ENCODE measurements at regions not wholly inside any gene's neighbourhood (a gene's known extent, or its start where the extent isn't known, plus 50 kb on each side); places are given as distances from the start of the nearest gene placed in this dataset.

DNA sequence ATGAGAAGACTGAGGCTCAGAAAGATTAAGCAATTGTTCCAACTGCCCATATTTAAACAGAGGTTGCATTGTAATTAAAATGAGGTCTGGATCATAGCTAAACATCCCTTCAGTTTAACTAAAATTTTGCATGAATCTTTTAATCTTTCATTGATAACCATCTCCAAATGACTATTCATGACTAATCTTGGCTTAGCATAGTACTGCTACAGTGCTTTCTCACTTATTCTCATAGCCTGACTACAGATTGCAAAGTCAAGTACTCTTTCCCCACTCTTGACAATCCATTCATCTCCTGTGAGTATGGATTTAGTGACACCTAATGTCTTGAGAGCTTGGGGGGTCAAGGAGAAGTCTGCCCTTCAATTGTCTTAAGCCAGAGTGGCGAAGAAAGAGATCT, 258.4 kb downstream of the RFC3 start:
- ATAC-seq (no peak), DNase-seq (ENCODE audit: low read depth, low spot score) (no peak)
- Histone ChIP-seq H3K4me3 (replicated peaks in 1 of 2; ENCODE audit: low read depth in 1 of 2, low read length in 2 of 2) (no peak overlapping the region), H3K27me3 (ENCODE audit: insufficient read depth, low read length) (no peaks in the 10 kb centered on the region), H3K79me2 (ENCODE audit: insufficient read depth, low read length) (no peaks in the 10 kb centered on the region), H3K4me2 (ENCODE audit: low read length) (no peak overlapping the region), H3K4me1 (ENCODE audit: control insufficient read depth in 1 of 2, insufficient read depth in 2 of 2, low read length in 2 of 2) (no peaks in the 10 kb centered on the region), H4K20me1 (ENCODE audit: insufficient read depth) (no peaks in the 10 kb centered on the region), H3K27ac (ENCODE audit: low read depth, low read length) (no peak overlapping the region), H3K9me3 (ENCODE audit: control insufficient read depth in 1 of 2, insufficient read depth in 1 of 2, low read depth in 1 of 2, low read length in 2 of 2) (no peaks in the 10 kb centered on the region), H3K9ac (ENCODE audit: low read length) (no peak overlapping the region), H3K36me3 (ENCODE audit: control insufficient read depth in 1 of 2, insufficient read depth in 2 of 2, low read length in 2 of 2) (no peaks in the 10 kb centered on the region), H2AFZ (ENCODE audit: low read depth, low read length, poor library complexity, severe bottlenecking) (no peak overlapping the region), H3K9me2 (ENCODE audit: insufficient read depth) (no peaks in the 10 kb centered on the region)
- ChIA-PET CTCF (interaction anchor here (1.4 to 1.9 kb wide), 2 partner anchors 18 to 275 kb away, joined by 3 to 4 read pairs; no protein-coding TSS in a partner anchor), POLR2A (no interaction called here), RAD21 (ENCODE audit: low non-redundant PET in 1 of 2, low total read pairs in 2 of 2, uncharacterized antibody in 2 of 2, unreplicated experiment in 2 of 2) (no interaction called here)
- intact Hi-C loops (cut with micrococcal nuclease) = loop anchor here (5.0 kb wide), 1 partner anchor 274 kb away; no protein-coding TSS in a partner anchor
- TF ChIP-seq ELF1 (IDR thresholded peaks at IDR 0.05; ENCODE audit: borderline replicate concordance, low read depth) = no peak
- no TSS peak for BruUV-seq (replicated peaks)

DNA sequence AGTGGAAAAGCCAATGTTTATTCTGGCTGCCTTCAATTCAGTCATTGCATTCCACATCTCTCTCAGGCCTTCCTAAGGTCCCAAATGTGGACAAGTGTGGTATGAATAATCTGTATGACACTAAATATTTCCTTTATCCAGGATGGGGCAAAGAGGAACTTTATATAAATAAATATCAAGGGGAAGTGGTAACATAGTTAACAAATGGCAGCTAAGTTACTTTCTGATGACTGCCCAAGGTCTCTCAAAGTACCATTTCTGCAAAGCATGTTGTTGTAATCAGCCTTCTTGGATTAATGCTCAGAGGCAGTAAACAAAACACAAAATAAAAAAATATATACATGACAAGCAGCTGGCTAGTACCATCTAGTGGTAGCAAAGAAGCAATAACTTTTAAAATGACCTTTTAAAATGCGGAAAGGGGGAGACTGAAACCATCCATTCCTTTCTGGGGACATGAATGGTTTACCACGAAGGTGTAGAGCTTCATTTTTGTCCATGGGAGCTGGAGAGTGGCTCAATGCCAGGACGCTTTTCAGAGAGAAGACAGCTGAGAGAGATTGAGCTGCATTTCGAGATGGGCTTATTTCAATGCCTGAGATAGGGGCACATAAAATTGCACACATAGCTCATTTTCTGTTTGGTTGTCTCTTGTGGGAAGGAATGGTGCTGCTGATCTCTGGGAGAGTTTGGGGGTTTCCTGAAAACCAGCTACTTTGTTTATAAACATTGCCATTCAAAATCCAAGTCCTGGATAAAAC, 259.2 kb downstream of the RFC3 start:
- Histone ChIP-seq H3K27ac (ENCODE audit: low read depth, low read length) (no peak overlapping the region), H3K4me3 (replicated peaks in 1 of 2; ENCODE audit: low read depth in 1 of 2, low read length in 2 of 2) (no peak overlapping the region), H3K27me3 (ENCODE audit: insufficient read depth, low read length) (no peaks in the 10 kb centered on the region), H3K9me2 (ENCODE audit: insufficient read depth) (no peaks in the 10 kb centered on the region), H2AFZ (ENCODE audit: low read depth, low read length, poor library complexity, severe bottlenecking) (no peak overlapping the region), H3K9me3 (ENCODE audit: control insufficient read depth in 1 of 2, insufficient read depth in 1 of 2, low read depth in 1 of 2, low read length in 2 of 2) (no peaks in the 10 kb centered on the region), H4K20me1 (ENCODE audit: insufficient read depth) (no peaks in the 10 kb centered on the region), H3K9ac (ENCODE audit: low read length) (no peak overlapping the region), H3K4me1 (ENCODE audit: control insufficient read depth in 1 of 2, insufficient read depth in 2 of 2, low read length in 2 of 2) (no peaks in the 10 kb centered on the region), H3K4me2 (ENCODE audit: low read length) (peak overlapping the region; percentile 30), H3K36me3 (ENCODE audit: control insufficient read depth in 1 of 2, insufficient read depth in 2 of 2, low read length in 2 of 2) (no peaks in the 10 kb centered on the region), H3K79me2 (ENCODE audit: insufficient read depth, low read length) (no peaks in the 10 kb centered on the region)
- TF ChIP-seq, protein P1, sequence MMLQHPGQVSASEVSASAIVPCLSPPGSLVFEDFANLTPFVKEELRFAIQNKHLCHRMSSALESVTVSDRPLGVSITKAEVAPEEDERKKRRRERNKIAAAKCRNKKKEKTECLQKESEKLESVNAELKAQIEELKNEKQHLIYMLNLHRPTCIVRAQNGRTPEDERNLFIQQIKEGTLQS (IDR thresholded peaks at IDR 0.05) = no peak
- TF ChIP-seq, protein P2, sequence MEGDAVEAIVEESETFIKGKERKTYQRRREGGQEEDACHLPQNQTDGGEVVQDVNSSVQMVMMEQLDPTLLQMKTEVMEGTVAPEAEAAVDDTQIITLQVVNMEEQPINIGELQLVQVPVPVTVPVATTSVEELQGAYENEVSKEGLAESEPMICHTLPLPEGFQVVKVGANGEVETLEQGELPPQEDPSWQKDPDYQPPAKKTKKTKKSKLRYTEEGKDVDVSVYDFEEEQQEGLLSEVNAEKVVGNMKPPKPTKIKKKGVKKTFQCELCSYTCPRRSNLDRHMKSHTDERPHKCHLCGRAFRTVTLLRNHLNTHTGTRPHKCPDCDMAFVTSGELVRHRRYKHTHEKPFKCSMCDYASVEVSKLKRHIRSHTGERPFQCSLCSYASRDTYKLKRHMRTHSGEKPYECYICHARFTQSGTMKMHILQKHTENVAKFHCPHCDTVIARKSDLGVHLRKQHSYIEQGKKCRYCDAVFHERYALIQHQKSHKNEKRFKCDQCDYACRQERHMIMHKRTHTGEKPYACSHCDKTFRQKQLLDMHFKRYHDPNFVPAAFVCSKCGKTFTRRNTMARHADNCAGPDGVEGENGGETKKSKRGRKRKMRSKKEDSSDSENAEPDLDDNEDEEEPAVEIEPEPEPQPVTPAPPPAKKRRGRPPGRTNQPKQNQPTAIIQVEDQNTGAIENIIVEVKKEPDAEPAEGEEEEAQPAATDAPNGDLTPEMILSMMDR (IDR thresholded peaks at IDR 0.05 in 2 of 3, conservative IDR thresholded peaks at IDR 0.05 in 1 of 3; ENCODE audit: borderline replicate concordance in 1 of 3, insufficient read depth in 1 of 3, low read depth in 2 of 3, low read length in 2 of 3) = peak; percentile 54 to 73 (median 64); a peak in 5 of 6 replicates
- TF ChIP-seq POLR2A (IDR thresholded peaks at IDR 0.05; ENCODE audit: borderline replicate concordance, extremely low read depth, insufficient read depth, insufficient read length) (no peak), EZH2phosphoT487 (IDR thresholded peaks at IDR 0.05; ENCODE audit: borderline replicate concordance) (no peak), SP1 (IDR thresholded peaks at IDR 0.05; ENCODE audit: low read depth) (no peak), RAD21 (IDR thresholded peaks at IDR 0.05; ENCODE audit: low read depth) (peak; percentile 81), SIN3A (IDR thresholded peaks at IDR 0.05; ENCODE audit: low read depth) (no peak)
- intact Hi-C loops (cut with micrococcal nuclease) = loop anchor here (1.0 to 5.0 kb wide), 4 partner anchors 146 to 1080 kb away; no protein-coding TSS in a partner anchor
- DNase-seq (ENCODE audit: low read depth, low spot score) = peak; percentile 7
- ChIA-PET POLR2A (no interaction called here), RAD21 (ENCODE audit: low non-redundant PET in 1 of 2, low total read pairs in 2 of 2, uncharacterized antibody in 2 of 2, unreplicated experiment in 2 of 2) (interaction anchor here (1.0 to 1.3 kb wide), 2 partner anchors 79 to 147 kb away, joined by 3 to 4 read pairs; no protein-coding TSS in a partner anchor), CTCF (interaction anchor here (0.7 to 1.9 kb wide), 12 partner anchors 11 to 316 kb away, joined by 3 to 18 read pairs (median 3); no protein-coding TSS in a partner anchor)
- peak; percentile 68 for ATAC-seq
- no TSS peak for BruUV-seq (replicated peaks)
